Activated B cell treated with CpG ODN at 0.5 μM for 24 hours (primary cell): ENCODE measurements at regions not wholly inside any gene's neighbourhood (a gene's known extent, or its start where the extent isn't known, plus 50 kb on each side); places are given as distances from the start of the nearest gene placed in this dataset.

ENCODE experiments used
- ATAC-seq: fragments of 200-7000 bp; cut with Tn5 transposase; one replicate; pipeline ENCODE4 v1.10.0; 2021; ENCODE audit warnings: low read depth, mild to moderate bottlenecking, moderate library complexity
- CTCF ChIA-PET: fragments of 350-600 bp; sonication (Branson Sonifier 250); formaldehyde crosslinking; loops from one replicate; lab custom pipeline; 2021; ENCODE audit warnings: antibody characterized with exemption; lab: Charles Lee
- POLR2A ChIA-PET: fragments of 350-600 bp; sonication (Branson Sonifier 250); formaldehyde crosslinking; loops from one replicate; lab custom pipeline; 2021; ENCODE audit warnings: antibody characterized with exemption; lab: Charles Lee
- DNase-seq: peaks from one replicate; pipeline ENCODE4 v3.0.0; 2022
- H3K27ac Mint-ChIP-seq: one replicate; pipeline ENCODE4 v1.8.0; 2020; ENCODE audit warnings: mixed read lengths
- H3K27me3 Mint-ChIP-seq: one replicate; pipeline ENCODE4 v1.8.0; 2021; ENCODE audit warnings: mixed read lengths
- H3K36me3 Mint-ChIP-seq: one replicate; pipeline ENCODE4 v1.8.0; 2021; ENCODE audit warnings: low read depth, mixed read lengths
- H3K4me1 Mint-ChIP-seq: one replicate; pipeline ENCODE4 v1.8.0; 2021; ENCODE audit warnings: mixed read lengths
- H3K4me3 Mint-ChIP-seq: one replicate; pipeline ENCODE4 v1.8.0; 2020; ENCODE audit warnings: mild to moderate bottlenecking, mixed read lengths
- H3K9me3 Mint-ChIP-seq: one replicate; pipeline ENCODE4 v1.8.0; 2020; ENCODE audit warnings: mixed read lengths
- CTCF ChIP-seq: fragments of 200-600 bp; IDR thresholded peaks from one replicate; pipeline ENCODE4 v1.8.0; 2022; ENCODE audit warnings: antibody characterized with exemption, mild to moderate bottlenecking
- intact Hi-C: fragments of 100-400 bp; cut with micrococcal nuclease; formaldehyde crosslinking; loops from one replicate; pipeline ENCODE4 v1.15.1; 2024

- Mint-ChIP-seq H3K27me3 (no peaks in the 10 kb centered on the region), H3K4me3 (no peak overlapping the region), H3K4me1 (no peaks in the 10 kb centered on the region), H3K27ac (no peak overlapping the region), H3K36me3 (no peaks in the 10 kb centered on the region), H3K9me3 (no peaks in the 10 kb centered on the region)
- TF ChIP-seq CTCF = no peak
- intact Hi-C loops = no loop called here
- ChIA-PET CTCF (no interaction called here), POLR2A (no interaction called here)
- ATAC-seq (no peak), DNase-seq (no peak)
Observed at GRCh38 chr2:156883804-156884203, 373.7 kb upstream of the GALNT5 start.

- CTCF ChIA-PET = no interaction called here
- intact Hi-C loops = no loop called here
Observed at GRCh38 chr2:156884216-156884615, 373.3 kb upstream of the GALNT5 start.

DNA sequence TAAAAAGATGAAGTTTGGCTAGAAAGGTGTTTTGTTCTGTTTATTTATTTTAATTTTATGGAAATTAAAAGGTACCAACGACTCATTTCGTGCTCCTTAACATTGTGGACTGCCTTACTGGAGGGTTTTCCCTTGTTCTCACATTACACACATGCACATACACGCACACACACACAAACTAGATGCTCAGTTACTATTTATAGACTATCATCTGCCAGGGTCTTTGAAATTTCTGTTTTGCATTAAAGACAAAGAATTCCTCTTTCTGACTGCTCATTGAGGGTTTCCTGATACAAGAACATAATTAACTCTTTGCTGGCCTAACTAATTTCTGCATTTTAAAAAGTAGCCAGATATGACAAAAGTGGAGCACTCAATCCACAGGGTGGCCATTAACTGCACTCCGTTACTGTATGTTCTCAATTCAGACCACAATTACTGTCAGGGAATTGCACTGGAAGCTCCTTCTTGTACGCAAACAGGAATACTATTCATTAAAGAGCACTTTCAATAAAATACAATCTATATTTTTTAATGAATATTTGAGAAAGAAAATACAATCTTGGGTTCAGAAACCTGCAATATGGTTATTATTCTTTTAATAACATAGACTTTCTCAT is 366.9 kb upstream of the GALNT5 start:
- CTCF ChIA-PET = no interaction called here
- intact Hi-C loops = loop anchor here (1.0 kb wide), 1 partner anchor 1521 kb away; no protein-coding TSS in a partner anchor
- Mint-ChIP-seq H3K4me3 (no peak overlapping the region), H3K36me3 (no peaks in the 10 kb centered on the region), H3K4me1 (no peaks in the 10 kb centered on the region), H3K27ac (no peak overlapping the region), H3K27me3 (peaks cover 8% of the 10 kb centered on the region), H3K9me3 (no peaks in the 10 kb centered on the region)
- DNase-seq (no peak), ATAC-seq (no peak)
- POLR2A ChIA-PET = no interaction called here
- no peak for TF ChIP-seq CTCF

More at GRCh38 chr2:156884216-156884615, 373.3 kb upstream of the GALNT5 start:
- H3K27me3 Mint-ChIP-seq = no peaks in the 10 kb centered on the region
- no peak for ATAC-seq
- H3K36me3 Mint-ChIP-seq = no peaks in the 10 kb centered on the region
- H3K4me1 Mint-ChIP-seq = no peaks in the 10 kb centered on the region
- no peak for TF ChIP-seq CTCF
- POLR2A ChIA-PET = no interaction called here
- H3K9me3 Mint-ChIP-seq = no peaks in the 10 kb centered on the region
- H3K27ac Mint-ChIP-seq = no peak overlapping the region
- no peak overlapping the region for H3K4me3 Mint-ChIP-seq
- DNase-seq = no peak

DNA sequence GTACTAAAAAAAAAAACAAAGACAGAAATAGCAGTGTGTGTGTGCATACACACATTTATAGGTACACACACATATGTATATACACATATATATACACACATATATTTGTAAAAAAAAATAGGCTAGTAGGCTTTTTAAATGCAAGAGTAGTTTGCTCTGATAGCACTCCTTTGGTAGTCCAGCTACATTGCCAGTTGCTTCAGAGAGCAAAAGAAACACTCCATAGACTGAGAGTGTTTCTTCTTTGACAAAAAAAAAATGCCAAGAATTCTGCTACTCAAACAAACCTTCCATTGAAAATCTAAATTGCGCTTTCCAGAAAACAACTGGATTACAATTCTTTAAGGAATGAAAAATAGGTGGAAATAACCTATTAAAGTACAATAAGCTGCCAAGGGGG is 365.9 kb upstream of the GALNT5 start:
- no peaks in the 10 kb centered on the region for H3K36me3 Mint-ChIP-seq
- H3K9me3 Mint-ChIP-seq = no peaks in the 10 kb centered on the region
- no peak overlapping the region for H3K27ac Mint-ChIP-seq
- no peak for TF ChIP-seq CTCF
- H3K4me1 Mint-ChIP-seq = no peaks in the 10 kb centered on the region
- intact Hi-C loops = loop anchor here (1.0 kb wide), 2 partner anchors 1514 to 1522 kb away; no protein-coding TSS in a partner anchor
- ChIA-PET CTCF (no interaction called here), POLR2A (no interaction called here)
- ATAC-seq (no peak), DNase-seq (no peak)
- peaks cover 8% of the 10 kb centered on the region for H3K27me3 Mint-ChIP-seq
- no peak overlapping the region for H3K4me3 Mint-ChIP-seq

GRCh38 chr2:156892467-156893281 is 364.8 kb upstream of the GALNT5 start:
- CTCF ChIA-PET = no interaction called here
- Mint-ChIP-seq H3K9me3 (no peaks in the 10 kb centered on the region), H3K27me3 (peaks cover 8% of the 10 kb centered on the region), H3K27ac (no peak overlapping the region), H3K36me3 (no peaks in the 10 kb centered on the region), H3K4me1 (no peaks in the 10 kb centered on the region), H3K4me3 (no peak overlapping the region)
- POLR2A ChIA-PET = no interaction called here
- TF ChIP-seq CTCF = no peak
- ATAC-seq = no peak
- DNase-seq = no peak
- intact Hi-C loops = loop anchor here (1.0 kb wide), 1 partner anchor 1515 kb away; no protein-coding TSS in a partner anchor
